H1 (cell line): ENCODE measurements at regions not wholly inside any gene's neighbourhood (a gene's known extent, or its start where the extent isn't known, plus 50 kb on each side); places are given as distances from the start of the nearest gene placed in this dataset.
"Not testable (repeated sequence)": the region's sequence is repeated elsewhere in the genome, so short reads cannot be mapped to it uniquely, and the experiment has no call there.

ENCODE experiments used
- CTCF ChIA-PET: fragments of 300-600 bp; sonication (Branson Sonifier 250); formaldehyde crosslinking; loops from one replicate; lab custom pipeline; 2021; ENCODE audit not compliant: partially characterized antibody; lab: Charles Lee
- POLR2A ChIA-PET: fragments of 300-600 bp; sonication (Branson Sonifier 250); formaldehyde crosslinking; loops from one replicate; lab custom pipeline; 2021; ENCODE audit warnings: inconsistent platforms; ENCODE audit not compliant: partially characterized antibody; lab: Charles Lee
- DNase-seq, 2 experiments: peaks; one replicate each; pipeline versions ENCODE4 v3.0.0 to v3.0.0-alpha.2; 2010 to 2022; ENCODE audit warnings: low spot score in 2 of 2, low read depth in 1 of 2, mixed read lengths in 1 of 2
- FAIRE-seq: peaks from 2 replicates; lab custom pipeline; 2011; peaks lifted over from hg19 to GRCh38; lab: Jason Lieb, UNC
- H2AFZ ChIP-seq: 2 replicates; pipeline ENCODE4 v1.8.1; 2012; ENCODE audit warnings: low read length, inconsistent platforms
- H2AK5ac ChIP-seq: 2 replicates; pipeline ENCODE4 v1.6.1; 2013; ENCODE audit warnings: low read depth, low read length
- H2BK120ac ChIP-seq: replicated peaks from 2 replicates; pipeline ENCODE3; 2013; ENCODE audit warnings: low read depth, low read length, inconsistent platforms
- H2BK12ac ChIP-seq: 2 replicates; pipeline ENCODE4 v1.6.1; 2013; ENCODE audit warnings: low read depth, low read length
- H2BK15ac ChIP-seq: 2 replicates; pipeline ENCODE4 v1.6.1; 2013; ENCODE audit warnings: low read length
- H2BK20ac ChIP-seq: 2 replicates; pipeline ENCODE4 v1.6.1; 2013; ENCODE audit warnings: low read length
- H2BK5ac ChIP-seq: 2 replicates; pipeline ENCODE4 v1.6.1; 2013; ENCODE audit warnings: low read depth, low read length
- H3K14ac ChIP-seq: 2 replicates; pipeline ENCODE4 v1.6.1; 2013; ENCODE audit warnings: inconsistent platforms; ENCODE audit not compliant: insufficient read length
- H3K18ac ChIP-seq: 2 replicates; pipeline ENCODE4 v1.6.1; 2013; ENCODE audit warnings: low read length; ENCODE audit errors: extremely low read depth
- H3K23ac ChIP-seq: 2 replicates; pipeline ENCODE4 v1.6.1; 2013; ENCODE audit warnings: inconsistent platforms; ENCODE audit not compliant: insufficient read length
- H3K23me2 ChIP-seq: 2 replicates; pipeline ENCODE4 v1.6.1; 2013; ENCODE audit warnings: low read depth, low read length
- H3K27ac ChIP-seq: 2 replicates; pipeline ENCODE4 v1.6.1; 2011; ENCODE audit warnings: low read depth, low read length, inconsistent platforms
- H3K27me3 ChIP-seq, 4 experiments: replicated peaks in 1 of 4; 1 replicate in 1 of 4; 2 replicates in 3 of 4; pipeline versions ENCODE4 v1.6.1 to v1.8.1; 2011 to 2013; ENCODE audit warnings: low read length in 3 of 4, mild to moderate bottlenecking in 3 of 4, inconsistent platforms in 2 of 4, mixed read lengths in 2 of 4, moderate library complexity in 1 of 4; ENCODE audit not compliant: control insufficient read depth in 3 of 4, insufficient read depth in 3 of 4; ENCODE audit errors: extremely low read depth in 1 of 4
- H3K36me3 ChIP-seq, 4 experiments: 2 replicates each; pipeline versions ENCODE4 v1.6.1 to v1.8.1; 2011 to 2013; ENCODE audit warnings: mild to moderate bottlenecking in 4 of 4, low read length in 3 of 4, moderate library complexity in 2 of 4, control low read depth in 1 of 4, inconsistent platforms in 1 of 4; ENCODE audit not compliant: insufficient read depth in 4 of 4, control insufficient read depth in 2 of 4
- H3K4ac ChIP-seq: replicated peaks from 2 replicates; pipeline ENCODE3; 2013; ENCODE audit warnings: low read length, low read depth, mixed read lengths, inconsistent platforms; ENCODE audit not compliant: insufficient read length
- H3K4me1 ChIP-seq, 4 experiments: replicated peaks in 1 of 4; 1 replicate in 1 of 4; 2 replicates in 3 of 4; pipeline versions ENCODE4 v1.6.1 to v1.8.1; 2011 to 2013; ENCODE audit warnings: low read length in 3 of 4, inconsistent platforms in 2 of 4, mixed read lengths in 1 of 4; ENCODE audit not compliant: insufficient read depth in 4 of 4, control insufficient read depth in 3 of 4
- H3K4me2 ChIP-seq, 2 experiments: 2 replicates each; pipeline versions ENCODE4 v1.6.1 to v1.8.1; 2011 to 2013; ENCODE audit warnings: low read depth in 2 of 2, low read length in 2 of 2, control low read depth in 1 of 2, inconsistent platforms in 1 of 2, mild to moderate bottlenecking in 1 of 2; ENCODE audit not compliant: insufficient read depth in 1 of 2
- H3K4me3 ChIP-seq, 4 experiments: fragments of 200-600, 300-600 bp in 1 of 4; sonication (generic), shearing (Covaris generic), sonication (Bioruptor Twin) in 1 of 4; 2 replicates each; pipeline versions ENCODE4 v1.5.1 to v1.8.1; 2011 to 2016; ENCODE audit warnings: low read length in 4 of 4, low read depth in 3 of 4, control low read depth in 2 of 4, inconsistent platforms in 2 of 4, mild to moderate bottlenecking in 2 of 4, mixed read lengths in 1 of 4, moderate library complexity in 1 of 4; ENCODE audit not compliant: insufficient read depth in 2 of 4; ENCODE audit errors: extremely low read depth in 1 of 4
- H3K56ac ChIP-seq: replicated peaks from 2 replicates; pipeline ENCODE3; 2013; ENCODE audit warnings: low read depth, mild to moderate bottlenecking, mixed read lengths, low read length, inconsistent platforms; ENCODE audit not compliant: insufficient read length
- H3K79me1 ChIP-seq: 2 replicates; pipeline ENCODE4 v1.6.1; 2013; ENCODE audit warnings: low read depth, low read length, control low read depth
- H3K79me2 ChIP-seq, 2 experiments: 2 replicates each; pipeline versions ENCODE4 v1.6.1 to v1.8.1; 2012 to 2013; ENCODE audit warnings: low read length in 2 of 2, mild to moderate bottlenecking in 2 of 2, inconsistent platforms in 1 of 2; ENCODE audit not compliant: insufficient read depth in 2 of 2, control insufficient read depth in 1 of 2
- H3K9ac ChIP-seq, 4 experiments: replicated peaks in 1 of 4; 1 replicate in 1 of 4; 2 replicates in 3 of 4; pipeline versions ENCODE4 v1.6.1 to v1.8.1; 2011 to 2013; ENCODE audit warnings: low read depth in 3 of 4, low read length in 3 of 4, control low read depth in 2 of 4, mild to moderate bottlenecking in 2 of 4, moderate library complexity in 2 of 4, inconsistent platforms in 1 of 4; ENCODE audit errors: extremely low read depth in 1 of 4
- H3K9me3 ChIP-seq, 2 experiments: 2 replicates each; pipeline versions ENCODE4 v1.6.1 to v1.8.1; 2012 to 2013; ENCODE audit warnings: mild to moderate bottlenecking in 2 of 2, moderate library complexity in 2 of 2, control low read depth in 1 of 2, inconsistent platforms in 1 of 2, low read depth in 1 of 2, low read length in 1 of 2, mixed read lengths in 1 of 2; ENCODE audit not compliant: insufficient read depth in 2 of 2
- H4K20me1 ChIP-seq, 2 experiments: replicated peaks in 1 of 2; 2 replicates each; pipeline versions ENCODE3 to v1.8.1; 2011 to 2013; ENCODE audit warnings: inconsistent platforms in 2 of 2, low read length in 2 of 2, mild to moderate bottlenecking in 1 of 2; ENCODE audit not compliant: insufficient read depth in 2 of 2, control insufficient read depth in 1 of 2
- H4K5ac ChIP-seq: 2 replicates; pipeline ENCODE4 v1.6.1; 2013; ENCODE audit warnings: low read length, low read depth, mixed read lengths, inconsistent platforms; ENCODE audit not compliant: insufficient read length
- H4K8ac ChIP-seq: 2 replicates; pipeline ENCODE4 v1.8.0; 2013; ENCODE audit warnings: mild to moderate bottlenecking, moderate library complexity, low read length, inconsistent platforms; ENCODE audit not compliant: insufficient read depth; ENCODE audit errors: extremely low read depth
- H4K91ac ChIP-seq: replicated peaks from 2 replicates; pipeline ENCODE3; 2013; ENCODE audit warnings: low read length, mixed read lengths, inconsistent platforms; ENCODE audit not compliant: insufficient read length
- WGBS, 2 experiments: shearing (Covaris generic) in 1 of 2; methylation state at CpG; one replicate each; pipeline versions ENCODE4 v1.1.6 to v1.1.7; 2013 to 2015; ENCODE audit warnings: low lambda C conversion rate in 2 of 2, mixed read lengths in 2 of 2, inconsistent platforms in 1 of 2, low coverage in 1 of 2, missing lambda C conversion rate in 1 of 2; ENCODE audit not compliant: insufficient replicate concordance in 2 of 2, insufficient coverage in 1 of 2, insufficient read length in 1 of 2; ENCODE audit errors: extremely low coverage in 1 of 2, missing lambda C conversion rate in 1 of 2; 5-methylcytosine and 5-hydroxymethylcytosine counted together

DNA sequence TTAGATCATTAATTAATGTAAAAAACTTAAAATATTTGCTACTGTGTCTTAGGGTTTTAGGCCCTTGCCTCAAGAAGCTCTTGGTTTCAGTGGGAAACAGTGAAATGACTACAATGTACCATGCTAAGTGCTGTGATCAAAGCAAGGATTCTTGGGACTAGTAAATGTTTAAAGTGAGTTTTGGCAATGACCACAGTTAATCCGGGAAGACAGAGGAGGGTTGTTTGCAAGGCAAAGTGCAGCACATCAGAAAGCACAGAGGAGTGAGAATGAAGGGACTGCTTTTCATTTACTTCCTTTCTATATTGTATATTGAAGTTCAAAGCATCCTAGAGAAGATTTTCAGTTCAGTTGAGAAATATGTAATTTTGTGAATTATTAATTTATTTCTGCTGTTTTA is 676.7 kb downstream of the SPATA31A6 start:
- H3K79me1 ChIP-seq, H4K5ac ChIP-seq, H3K4me1 ChIP-seq, H3K4me2 ChIP-seq, H2BK15ac ChIP-seq, H3K14ac ChIP-seq, H2BK120ac ChIP-seq, H4K20me1 ChIP-seq, FAIRE-seq, H2AFZ ChIP-seq, H2AK5ac ChIP-seq, H3K9ac ChIP-seq, H3K4ac ChIP-seq, H3K79me2 ChIP-seq, H3K23me2 ChIP-seq, H3K9me3 ChIP-seq, H3K4me3 ChIP-seq, H3K27ac ChIP-seq, H3K23ac ChIP-seq, H3K27me3 ChIP-seq, H4K8ac ChIP-seq, DNase-seq, POLR2A ChIA-PET, H2BK20ac ChIP-seq, H2BK5ac ChIP-seq, H4K91ac ChIP-seq, H3K56ac ChIP-seq, H3K18ac ChIP-seq, H2BK12ac ChIP-seq, CTCF ChIA-PET, H3K36me3 ChIP-seq: not testable (repeated sequence)
- 88% methylated on average over 1 of the region's 1 CpG; no CpG with 5 or more reads in 1 of the 2 experiments for WGBS, 2 experiments

DNA sequence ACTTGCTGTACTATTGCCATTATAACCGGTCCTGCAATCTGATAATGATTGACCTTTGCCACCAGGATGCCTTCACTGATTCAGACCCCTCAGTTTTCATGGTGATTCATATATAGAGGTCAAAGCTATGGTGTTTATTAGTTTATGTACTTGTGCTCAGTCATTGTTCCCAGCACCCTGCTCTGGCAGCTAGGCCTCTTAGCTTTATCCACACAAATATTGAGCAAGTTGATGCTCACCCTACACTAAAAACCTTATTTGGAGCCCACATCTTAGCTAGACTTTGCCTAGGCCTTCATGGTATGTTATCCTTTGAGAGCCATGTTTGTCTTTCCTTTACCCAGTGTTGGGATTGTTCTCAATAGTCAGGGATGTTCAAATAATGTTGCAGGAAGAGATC is 679.0 kb downstream of the SPATA31A6 start:
- H3K23ac ChIP-seq, H3K4ac ChIP-seq, H3K27me3 ChIP-seq, H3K79me2 ChIP-seq, H2BK20ac ChIP-seq, H3K56ac ChIP-seq, H2BK15ac ChIP-seq, DNase-seq, H4K91ac ChIP-seq, H4K5ac ChIP-seq, H2BK12ac ChIP-seq, H2AFZ ChIP-seq, H4K8ac ChIP-seq, H3K9ac ChIP-seq, H3K14ac ChIP-seq, H4K20me1 ChIP-seq, H3K27ac ChIP-seq, H3K36me3 ChIP-seq, POLR2A ChIA-PET, H3K4me1 ChIP-seq, FAIRE-seq, H3K9me3 ChIP-seq, H3K4me2 ChIP-seq, CTCF ChIA-PET, H3K23me2 ChIP-seq, H3K18ac ChIP-seq, H2BK5ac ChIP-seq, H3K4me3 ChIP-seq, H2AK5ac ChIP-seq, H3K79me1 ChIP-seq, H2BK120ac ChIP-seq: not testable (repeated sequence)
- WGBS, 2 experiments, result no CpG with 5 or more reads among the region's 1 CpG
